ENCODE measurements at regions not wholly inside any gene's neighbourhood (a gene's known extent, or its start where the extent isn't known, plus 50 kb on each side); places are given as distances from the start of the nearest gene placed in this dataset.

GRCh38 chr4:3668825-3669552, 97.2 kb upstream of the ADRA2C start:
- POLR2A ChIA-PET: no interaction called here
- peaks cover 0 to 31% (median 10%) of the 10 kb centered on the region in 5 donors for H3K27me3 Mint-ChIP-seq

GRCh38 chr4:3667258-3667657, 98.9 kb upstream of the ADRA2C start:
- ChIA-PET POLR2A (no interaction called here), CTCF (no interaction called here)
- Mint-ChIP-seq H3K4me3 (no peak overlapping the region), H3K27me3 (peaks cover 0 to 23% (median 10%) of the 10 kb centered on the region in 5 donors), H3K36me3 (peaks cover 0 to 4% (median 0%) of the 10 kb centered on the region in 5 donors), H3K27ac (no peak overlapping the region), H3K4me1 (peaks cover 0 to 3% (median 0%) of the 10 kb centered on the region in 7 donors), H3K9me3 (peaks cover 0 to 18% (median 5%) of the 10 kb centered on the region in 11 donors)
- no peak overlapping the region for H3K4me3 ChIP-seq (ENCODE audit: low read length)
- DNase-seq (no peak), ATAC-seq (no peak)
- no peaks in the 10 kb centered on the region for H3K4me1 ChIP-seq (ENCODE audit: control insufficient read depth in 2 of 2, insufficient read depth in 2 of 2, low read length in 2 of 2)
- H3K27me3 ChIP-seq (ENCODE audit: control insufficient read depth in 2 of 2, insufficient read depth in 2 of 2, low read length in 2 of 2): no peaks in the 10 kb centered on the region
- peaks cover 0 to 11% (median 0%) of the 10 kb centered on the region in 3 experiments for H3K9me3 ChIP-seq (ENCODE audit: control insufficient read depth in 2 of 3, low read length in 3 of 3)
- no peaks in the 10 kb centered on the region for H3K36me3 ChIP-seq (ENCODE audit: control insufficient read depth in 2 of 3, insufficient read depth in 3 of 3, low read length in 3 of 3)
- no peak overlapping the region for H3K27ac ChIP-seq (ENCODE audit: low read depth, low read length)
- intact Hi-C loops (cut with micrococcal nuclease): no loop called here

More at GRCh38 chr4:3668825-3669552, 97.2 kb upstream of the ADRA2C start:
- DNase-seq (no peak), ATAC-seq (no peak)
- Histone ChIP-seq H3K4me1 (ENCODE audit: control insufficient read depth in 2 of 2, insufficient read depth in 2 of 2, low read length in 2 of 2) (no peaks in the 10 kb centered on the region), H3K36me3 (ENCODE audit: control insufficient read depth in 2 of 3, insufficient read depth in 3 of 3, low read length in 3 of 3) (no peaks in the 10 kb centered on the region), H3K9me3 (ENCODE audit: control insufficient read depth in 2 of 3, low read length in 3 of 3) (peaks cover 0 to 11% (median 0%) of the 10 kb centered on the region in 3 experiments), H3K27me3 (ENCODE audit: control insufficient read depth in 2 of 2, insufficient read depth in 2 of 2, low read length in 2 of 2) (no peaks in the 10 kb centered on the region), H3K27ac (ENCODE audit: low read depth, low read length) (no peak overlapping the region), H3K4me3 (ENCODE audit: low read length) (no peak overlapping the region)
- CTCF ChIA-PET: no interaction called here
- H3K4me1 Mint-ChIP-seq: peaks cover 0 to 3% (median 0%) of the 10 kb centered on the region in 7 donors
- no peak overlapping the region for H3K27ac Mint-ChIP-seq
- H3K9me3 Mint-ChIP-seq: peaks cover 0 to 28% (median 8%) of the 10 kb centered on the region in 11 donors
- intact Hi-C loops (cut with micrococcal nuclease): no loop called here
- H3K4me3 Mint-ChIP-seq: no peak overlapping the region
- peaks cover 0 to 4% (median 0%) of the 10 kb centered on the region in 5 donors for H3K36me3 Mint-ChIP-seq

DNA sequence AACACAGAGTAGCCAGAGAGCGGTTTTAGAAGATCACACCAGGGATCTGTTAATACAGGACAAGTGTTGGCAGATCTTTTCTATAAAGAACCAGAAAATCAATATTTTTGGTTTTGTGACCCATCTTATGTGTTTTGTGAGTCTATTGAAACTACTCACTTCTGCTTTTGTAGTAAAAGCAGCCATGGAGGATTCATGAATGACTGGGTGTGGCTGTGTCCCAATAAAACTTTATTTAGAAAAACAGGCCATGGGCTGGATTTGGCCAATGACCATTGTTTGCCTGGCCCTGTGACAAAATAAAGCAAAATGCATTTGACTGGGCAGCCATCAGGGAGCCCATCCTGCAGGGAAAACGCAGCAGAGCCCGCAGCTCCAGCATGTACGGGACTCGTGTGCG, 99.9 kb upstream of the ADRA2C start:
- peaks cover 0 to 4% (median 0%) of the 10 kb centered on the region in 5 donors for H3K36me3 Mint-ChIP-seq
- no peak overlapping the region for H3K4me3 Mint-ChIP-seq
- H3K36me3 ChIP-seq (ENCODE audit: control insufficient read depth in 2 of 3, insufficient read depth in 3 of 3, low read length in 3 of 3): no peaks in the 10 kb centered on the region
- intact Hi-C loops (cut with micrococcal nuclease): no loop called here
- H3K4me1 Mint-ChIP-seq: peaks cover 0 to 3% (median 0%) of the 10 kb centered on the region in 7 donors
- H3K9me3 Mint-ChIP-seq: peaks cover 0 to 16% (median 5%) of the 10 kb centered on the region in 11 donors
- CTCF ChIA-PET: no interaction called here
- no peaks in the 10 kb centered on the region for H3K4me1 ChIP-seq (ENCODE audit: control insufficient read depth in 2 of 2, insufficient read depth in 2 of 2, low read length in 2 of 2)
- POLR2A ChIA-PET: no interaction called here
- peaks cover 0 to 11% (median 0%) of the 10 kb centered on the region in 3 experiments for H3K9me3 ChIP-seq (ENCODE audit: control insufficient read depth in 2 of 3, low read length in 3 of 3)
- peaks cover 0 to 17% (median 10%) of the 10 kb centered on the region in 5 donors for H3K27me3 Mint-ChIP-seq
- H3K4me3 ChIP-seq (ENCODE audit: low read length): no peak overlapping the region
- no peak for ATAC-seq
- no peak overlapping the region for H3K27ac Mint-ChIP-seq
- DNase-seq: no peak
- no peaks in the 10 kb centered on the region for H3K27me3 ChIP-seq (ENCODE audit: control insufficient read depth in 2 of 2, insufficient read depth in 2 of 2, low read length in 2 of 2)
- no peak overlapping the region for H3K27ac ChIP-seq (ENCODE audit: low read depth, low read length)

DNA sequence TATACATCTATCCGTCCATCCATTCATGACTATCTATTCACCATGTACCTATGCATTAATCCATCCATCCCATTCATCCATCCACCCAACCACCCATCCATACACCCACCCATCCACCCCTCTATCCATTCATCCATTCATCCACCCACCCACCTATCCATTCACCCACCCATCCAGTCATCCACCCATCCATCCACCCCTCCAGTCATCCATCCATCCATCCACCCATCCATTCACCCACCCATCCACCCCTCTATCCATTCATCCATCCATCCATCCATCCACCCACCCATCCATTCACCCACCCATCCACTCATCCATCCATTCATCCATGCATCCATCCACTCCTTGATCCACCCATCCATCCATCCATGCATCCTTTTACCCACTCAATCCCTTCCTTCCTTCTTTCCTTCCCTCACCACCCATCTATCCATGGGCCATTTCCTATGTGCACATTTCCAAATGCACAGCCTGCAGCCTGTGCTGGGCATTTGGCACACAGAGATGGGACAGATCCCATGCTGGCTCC, 100.8 kb upstream of the ADRA2C start:
- H3K4me3 ChIP-seq (ENCODE audit: low read length): no peak overlapping the region
- Mint-ChIP-seq H3K4me1 (peaks cover 0 to 3% (median 0%) of the 10 kb centered on the region in 7 donors), H3K36me3 (peaks cover 0 to 4% (median 0%) of the 10 kb centered on the region in 5 donors), H3K27ac (peak overlapping the region in 1 of 9 donors; percentile 5), H3K9me3 (peaks cover 0 to 16% (median 5%) of the 10 kb centered on the region in 11 donors), H3K27me3 (peaks cover 0 to 21% (median 16%) of the 10 kb centered on the region in 5 donors), H3K4me3 (no peak overlapping the region)
- no peak for ATAC-seq
- CTCF ChIA-PET: no interaction called here
- H3K4me1 ChIP-seq (ENCODE audit: control insufficient read depth in 2 of 2, insufficient read depth in 2 of 2, low read length in 2 of 2): no peaks in the 10 kb centered on the region
- POLR2A ChIA-PET: no interaction called here
- no peaks in the 10 kb centered on the region for H3K36me3 ChIP-seq (ENCODE audit: control insufficient read depth in 2 of 3, insufficient read depth in 3 of 3, low read length in 3 of 3)
- no peak overlapping the region for H3K27ac ChIP-seq (ENCODE audit: low read depth, low read length)
- no peak for DNase-seq
- no peaks in the 10 kb centered on the region for H3K27me3 ChIP-seq (ENCODE audit: control insufficient read depth in 2 of 2, insufficient read depth in 2 of 2, low read length in 2 of 2)
- peaks cover 0 to 11% (median 0%) of the 10 kb centered on the region in 3 experiments for H3K9me3 ChIP-seq (ENCODE audit: control insufficient read depth in 2 of 3, low read length in 3 of 3)
- intact Hi-C loops (cut with micrococcal nuclease): no loop called here

DNA sequence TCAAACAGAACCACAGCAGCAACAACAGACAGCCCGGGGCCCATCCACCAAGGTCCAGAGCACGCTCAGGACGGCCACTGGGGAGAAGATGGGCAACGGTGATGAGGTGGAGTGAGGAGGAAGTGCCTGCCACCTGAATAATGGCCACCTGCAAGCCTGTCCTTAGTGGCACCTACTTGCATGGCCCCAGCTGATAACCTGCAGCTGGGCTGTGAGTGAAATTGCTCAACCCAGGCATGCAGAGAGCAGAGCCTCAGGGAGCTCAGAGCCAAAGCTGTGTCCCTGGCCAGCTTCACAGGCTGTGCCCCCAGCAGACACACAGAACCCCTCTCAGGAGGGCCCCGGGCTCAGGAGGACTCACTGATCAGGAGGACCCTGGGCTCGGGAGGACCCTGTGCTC, 102.4 kb upstream of the ADRA2C start:
- Mint-ChIP-seq H3K4me1 (peaks cover 0 to 3% (median 0%) of the 10 kb centered on the region in 7 donors), H3K36me3 (peaks cover 0 to 4% (median 0%) of the 10 kb centered on the region in 5 donors), H3K27ac (no peak overlapping the region), H3K9me3 (peaks cover 0 to 16% (median 5%) of the 10 kb centered on the region in 11 donors), H3K4me3 (no peak overlapping the region), H3K27me3 (peaks cover 0 to 27% (median 18%) of the 10 kb centered on the region in 5 donors)
- H3K4me1 ChIP-seq (ENCODE audit: control insufficient read depth in 2 of 2, insufficient read depth in 2 of 2, low read length in 2 of 2): no peaks in the 10 kb centered on the region
- DNase-seq (no peak), ATAC-seq (no peak)
- ChIA-PET POLR2A (no interaction called here), CTCF (no interaction called here)
- H3K9me3 ChIP-seq (ENCODE audit: control insufficient read depth in 2 of 3, low read length in 3 of 3): peaks cover 0 to 11% (median 0%) of the 10 kb centered on the region in 3 experiments
- no peak overlapping the region for H3K4me3 ChIP-seq (ENCODE audit: low read length)
- H3K27ac ChIP-seq (ENCODE audit: low read depth, low read length): no peak overlapping the region
- no peaks in the 10 kb centered on the region for H3K36me3 ChIP-seq (ENCODE audit: control insufficient read depth in 2 of 3, insufficient read depth in 3 of 3, low read length in 3 of 3)
- no peaks in the 10 kb centered on the region for H3K27me3 ChIP-seq (ENCODE audit: control insufficient read depth in 2 of 2, insufficient read depth in 2 of 2, low read length in 2 of 2)
- intact Hi-C loops (cut with micrococcal nuclease): no loop called here

DNA sequence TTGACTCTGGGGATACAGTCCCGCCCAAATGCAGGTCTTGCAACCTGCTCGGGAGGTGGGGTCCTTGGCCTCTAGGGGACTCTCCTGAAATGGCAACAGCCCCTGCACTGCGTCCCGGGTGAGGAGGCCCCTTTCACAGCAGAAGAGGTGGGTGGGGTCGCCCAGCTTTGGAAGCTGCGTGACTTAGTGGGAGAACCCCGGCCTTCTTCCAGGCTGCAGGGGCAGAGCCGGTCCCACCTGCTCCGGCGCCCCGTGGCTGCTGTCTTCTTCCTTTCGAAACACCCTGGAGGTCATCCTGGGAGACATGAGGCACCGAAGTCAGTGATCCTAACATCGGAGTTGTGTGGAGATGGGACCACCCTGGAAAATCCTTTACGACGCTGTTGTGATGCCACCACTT, 103.7 kb upstream of the ADRA2C start:
- no peak overlapping the region for H3K27ac Mint-ChIP-seq
- H3K4me3 ChIP-seq (ENCODE audit: low read length): no peak overlapping the region
- no peaks in the 10 kb centered on the region for H3K27me3 ChIP-seq (ENCODE audit: control insufficient read depth in 2 of 2, insufficient read depth in 2 of 2, low read length in 2 of 2)
- H3K9me3 ChIP-seq (ENCODE audit: control insufficient read depth in 2 of 3, low read length in 3 of 3): peaks cover 0 to 7% (median 0%) of the 10 kb centered on the region in 3 experiments
- peaks cover 0 to 39% (median 16%) of the 10 kb centered on the region in 5 donors for H3K27me3 Mint-ChIP-seq
- no peaks in the 10 kb centered on the region for H3K4me1 ChIP-seq (ENCODE audit: control insufficient read depth in 2 of 2, insufficient read depth in 2 of 2, low read length in 2 of 2)
- no peak for ATAC-seq
- peaks cover 0 to 4% (median 0%) of the 10 kb centered on the region in 5 donors for H3K36me3 Mint-ChIP-seq
- DNase-seq: no peak
- H3K36me3 ChIP-seq (ENCODE audit: control insufficient read depth in 2 of 3, insufficient read depth in 3 of 3, low read length in 3 of 3): no peaks in the 10 kb centered on the region
- peaks cover 0 to 3% (median 0%) of the 10 kb centered on the region in 7 donors for H3K4me1 Mint-ChIP-seq
- H3K4me3 Mint-ChIP-seq: no peak overlapping the region
- POLR2A ChIA-PET: no interaction called here
- no peak overlapping the region for H3K27ac ChIP-seq (ENCODE audit: low read depth, low read length)
- intact Hi-C loops (cut with micrococcal nuclease): no loop called here
- peaks cover 0 to 10% (median 4%) of the 10 kb centered on the region in 11 donors for H3K9me3 Mint-ChIP-seq
- CTCF ChIA-PET: no interaction called here

Measured in naive thymus-derived CD4-positive, alpha-beta T cell (primary cell).